ENCODE measurements at regions not wholly inside any gene's neighbourhood (a gene's known extent, or its start where the extent isn't known, plus 50 kb on each side); places are given as distances from the start of the nearest gene placed in this dataset.

DNA sequence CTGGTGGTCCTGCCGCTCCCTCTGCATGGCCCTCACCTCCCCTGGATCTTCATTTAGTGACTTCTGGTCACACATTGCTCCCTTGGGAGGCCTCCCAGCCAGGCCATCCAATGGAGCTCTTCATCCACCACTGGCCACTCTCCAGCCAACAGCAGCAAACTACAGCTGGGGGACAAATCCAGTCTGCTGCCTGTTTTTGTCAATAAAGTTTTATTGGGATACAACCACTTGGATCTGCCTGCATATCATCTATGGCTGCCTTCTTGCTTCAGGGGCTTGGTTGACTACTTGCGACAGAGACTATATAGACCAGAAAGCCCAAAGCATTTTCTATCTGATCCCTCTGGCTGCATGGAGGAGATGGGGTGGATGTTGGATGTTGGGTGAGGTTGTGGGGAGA is 156.6 kb upstream of the SULF2 start:
- H3K9ac ChIP-seq (ENCODE audit: low read depth, low read length, poor library complexity, severe bottlenecking), result no peak overlapping the region
- no peaks in the 10 kb centered on the region for H3K36me3 ChIP-seq (ENCODE audit: insufficient read depth, low read length)
- no peaks in the 10 kb centered on the region for H3K9me2 ChIP-seq (replicated peaks; ENCODE audit: low read depth, low read length)
- TF ChIP-seq, protein P1, sequence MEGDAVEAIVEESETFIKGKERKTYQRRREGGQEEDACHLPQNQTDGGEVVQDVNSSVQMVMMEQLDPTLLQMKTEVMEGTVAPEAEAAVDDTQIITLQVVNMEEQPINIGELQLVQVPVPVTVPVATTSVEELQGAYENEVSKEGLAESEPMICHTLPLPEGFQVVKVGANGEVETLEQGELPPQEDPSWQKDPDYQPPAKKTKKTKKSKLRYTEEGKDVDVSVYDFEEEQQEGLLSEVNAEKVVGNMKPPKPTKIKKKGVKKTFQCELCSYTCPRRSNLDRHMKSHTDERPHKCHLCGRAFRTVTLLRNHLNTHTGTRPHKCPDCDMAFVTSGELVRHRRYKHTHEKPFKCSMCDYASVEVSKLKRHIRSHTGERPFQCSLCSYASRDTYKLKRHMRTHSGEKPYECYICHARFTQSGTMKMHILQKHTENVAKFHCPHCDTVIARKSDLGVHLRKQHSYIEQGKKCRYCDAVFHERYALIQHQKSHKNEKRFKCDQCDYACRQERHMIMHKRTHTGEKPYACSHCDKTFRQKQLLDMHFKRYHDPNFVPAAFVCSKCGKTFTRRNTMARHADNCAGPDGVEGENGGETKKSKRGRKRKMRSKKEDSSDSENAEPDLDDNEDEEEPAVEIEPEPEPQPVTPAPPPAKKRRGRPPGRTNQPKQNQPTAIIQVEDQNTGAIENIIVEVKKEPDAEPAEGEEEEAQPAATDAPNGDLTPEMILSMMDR (conservative IDR thresholded peaks at IDR 0.05; ENCODE audit: low read length), result no peak
- TF ChIP-seq EZH2phosphoT487 (IDR thresholded peaks at IDR 0.05; ENCODE audit: borderline replicate concordance), result no peak
- no peak overlapping the region for H3K4me3 ChIP-seq (ENCODE audit: low read length, poor library complexity, severe bottlenecking)
- H2AFZ ChIP-seq (ENCODE audit: low read length), result no peak overlapping the region
- H3K79me2 ChIP-seq (ENCODE audit: insufficient read depth, low read length), result no peaks in the 10 kb centered on the region
- no peaks in the 10 kb centered on the region for H3K27me3 ChIP-seq (ENCODE audit: insufficient read depth, low read length, poor library complexity, severe bottlenecking)
- no peak overlapping the region for H3K4me2 ChIP-seq (ENCODE audit: low read depth, low read length, poor library complexity, severe bottlenecking)
- no peaks in the 10 kb centered on the region for H4K20me1 ChIP-seq (ENCODE audit: insufficient read depth, low read length, poor library complexity, severe bottlenecking)
- no peaks in the 10 kb centered on the region for H3F3A ChIP-seq (ENCODE audit: low read depth)
- no peaks in the 10 kb centered on the region for H3K9me3 ChIP-seq (ENCODE audit: insufficient read depth, low read depth, low read length)
- H3K4me1 ChIP-seq (ENCODE audit: insufficient read depth, low read length, poor library complexity, severe bottlenecking), result no peaks in the 10 kb centered on the region

DNA sequence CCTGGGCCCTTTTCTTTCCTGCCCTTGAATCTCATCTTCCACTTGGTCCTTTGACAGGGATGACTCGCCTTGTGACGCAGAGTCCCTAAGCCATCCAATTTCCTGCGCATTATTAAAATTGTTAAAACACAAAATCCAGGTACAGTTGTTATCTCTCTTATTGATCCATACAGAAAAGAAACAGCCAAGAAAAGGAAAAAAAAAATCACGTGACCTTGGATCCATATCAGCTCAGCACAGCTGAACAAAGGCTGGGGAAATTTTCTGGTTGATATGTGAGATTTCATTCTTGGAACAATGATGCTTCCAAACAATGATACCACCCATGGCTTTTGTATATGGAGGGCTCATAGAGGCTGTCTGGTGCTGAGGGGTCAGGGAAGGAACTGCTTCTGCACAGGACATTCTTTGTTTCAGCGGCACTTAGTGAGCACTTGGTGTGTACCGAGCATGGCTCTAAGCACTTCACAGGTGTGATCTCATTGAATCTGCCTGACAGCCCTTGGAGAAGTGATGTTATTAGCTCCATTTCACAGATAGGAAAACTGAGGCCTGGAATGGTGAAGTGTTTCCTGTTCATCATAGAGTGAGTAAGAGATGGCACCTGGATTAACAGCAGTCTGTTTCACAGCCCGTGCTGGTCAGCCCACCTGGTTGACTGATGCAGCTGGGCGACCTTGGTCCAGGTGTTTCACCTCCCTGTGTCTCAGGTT is 155.0 kb upstream of the SULF2 start:
- H3K9me2 ChIP-seq (replicated peaks; ENCODE audit: low read depth, low read length), result no peaks in the 10 kb centered on the region
- H3K9me3 ChIP-seq (ENCODE audit: insufficient read depth, low read depth, low read length), result no peaks in the 10 kb centered on the region
- H3K79me2 ChIP-seq (ENCODE audit: insufficient read depth, low read length), result no peaks in the 10 kb centered on the region
- H3K4me2 ChIP-seq (ENCODE audit: low read depth, low read length, poor library complexity, severe bottlenecking), result no peak overlapping the region
- no peaks in the 10 kb centered on the region for H4K20me1 ChIP-seq (ENCODE audit: insufficient read depth, low read length, poor library complexity, severe bottlenecking)
- no peak overlapping the region for H3K9ac ChIP-seq (ENCODE audit: low read depth, low read length, poor library complexity, severe bottlenecking)
- H3F3A ChIP-seq (ENCODE audit: low read depth), result no peaks in the 10 kb centered on the region
- no peak overlapping the region for H2AFZ ChIP-seq (ENCODE audit: low read length)
- H3K4me3 ChIP-seq (ENCODE audit: low read length, poor library complexity, severe bottlenecking), result no peak overlapping the region
- no peaks in the 10 kb centered on the region for H3K4me1 ChIP-seq (ENCODE audit: insufficient read depth, low read length, poor library complexity, severe bottlenecking)
- H3K27me3 ChIP-seq (ENCODE audit: insufficient read depth, low read length, poor library complexity, severe bottlenecking), result no peaks in the 10 kb centered on the region
- TF ChIP-seq EZH2phosphoT487 (IDR thresholded peaks at IDR 0.05; ENCODE audit: borderline replicate concordance), result no peak
- TF ChIP-seq, protein P1 (conservative IDR thresholded peaks at IDR 0.05; ENCODE audit: low read length), result no peak
- no peaks in the 10 kb centered on the region for H3K36me3 ChIP-seq (ENCODE audit: insufficient read depth, low read length)

DNA sequence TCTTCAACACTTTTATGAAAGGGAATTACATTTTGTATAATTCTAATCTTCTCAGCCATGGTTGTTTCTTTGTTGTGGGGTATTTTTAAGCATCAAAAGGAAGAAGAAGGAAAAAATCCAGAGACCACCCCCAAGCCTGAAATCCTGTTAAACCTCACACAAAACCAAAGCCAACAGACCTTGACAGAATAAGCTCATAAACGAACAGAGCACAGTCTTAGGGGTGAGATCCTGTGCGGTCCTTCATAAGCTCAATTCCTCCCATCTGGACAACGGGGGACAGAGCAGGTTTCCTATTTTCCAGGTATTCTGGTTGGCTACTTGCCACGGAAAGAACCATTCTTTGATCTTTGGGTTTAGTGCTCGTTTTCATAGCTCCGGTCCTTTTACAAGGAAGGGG is 151.3 kb upstream of the SULF2 start:
- H3K9me3 ChIP-seq (ENCODE audit: insufficient read depth, low read depth, low read length), result no peaks in the 10 kb centered on the region
- no peaks in the 10 kb centered on the region for H3K27me3 ChIP-seq (ENCODE audit: insufficient read depth, low read length, poor library complexity, severe bottlenecking)
- H3F3A ChIP-seq (ENCODE audit: low read depth), result no peaks in the 10 kb centered on the region
- no peak overlapping the region for H3K4me3 ChIP-seq (ENCODE audit: low read length, poor library complexity, severe bottlenecking)
- H3K36me3 ChIP-seq (ENCODE audit: insufficient read depth, low read length), result no peaks in the 10 kb centered on the region
- no peaks in the 10 kb centered on the region for H3K9me2 ChIP-seq (replicated peaks; ENCODE audit: low read depth, low read length)
- no peaks in the 10 kb centered on the region for H4K20me1 ChIP-seq (ENCODE audit: insufficient read depth, low read length, poor library complexity, severe bottlenecking)
- H3K4me1 ChIP-seq (ENCODE audit: insufficient read depth, low read length, poor library complexity, severe bottlenecking), result no peaks in the 10 kb centered on the region
- no peak overlapping the region for H3K4me2 ChIP-seq (ENCODE audit: low read depth, low read length, poor library complexity, severe bottlenecking)
- no peak overlapping the region for H2AFZ ChIP-seq (ENCODE audit: low read length)
- no peak overlapping the region for H3K9ac ChIP-seq (ENCODE audit: low read depth, low read length, poor library complexity, severe bottlenecking)
- H3K79me2 ChIP-seq (ENCODE audit: insufficient read depth, low read length), result no peaks in the 10 kb centered on the region
- TF ChIP-seq, protein P1 (conservative IDR thresholded peaks at IDR 0.05; ENCODE audit: low read length), result no peak
- TF ChIP-seq EZH2phosphoT487 (IDR thresholded peaks at IDR 0.05; ENCODE audit: borderline replicate concordance), result no peak
